BE2C (cell line): ENCODE measurements at regions not wholly inside any gene's neighbourhood (a gene's known extent, or its start where the extent isn't known, plus 50 kb on each side); places are given as distances from the start of the nearest gene placed in this dataset.
A peak's percentile ranks its signal among the peaks of the same experiment; 100 is the strongest.

Experiments
- DNase-seq: peaks from one replicate; pipeline ENCODE4 v3.0.0-alpha.2; 2020
- H3K27me3 ChIP-seq: fragments of 250-450 bp; sonication (Bioruptor Pico); 2 replicates; pipeline ENCODE4 v1.5.1; 2020; ENCODE audit warnings: mild to moderate bottlenecking
- H3K36me3 ChIP-seq: fragments of 250-450 bp; sonication (Bioruptor Pico); 2 replicates; pipeline ENCODE4 v1.5.1; 2020; ENCODE audit warnings: mild to moderate bottlenecking
- H3K4me1 ChIP-seq: fragments of 250-450 bp; sonication (Bioruptor Pico); 2 replicates; pipeline ENCODE4 v1.5.1; 2020
- H3K4me3 ChIP-seq: 2 replicates; pipeline ENCODE4 v1.5.1; 2011; ENCODE audit warnings: low read depth, low read length
- H3K9me3 ChIP-seq: fragments of 250-450 bp; sonication (Bioruptor Pico); 2 replicates; pipeline ENCODE4 v1.5.1; 2020
- CTCF ChIP-seq: IDR thresholded peaks from 2 replicates; pipeline ENCODE4 v1.5.1; 2012; ENCODE audit warnings: mild to moderate bottlenecking, low read depth, low read length

- no peaks in the 10 kb centered on the region for H3K27me3 ChIP-seq
- no peak for TF ChIP-seq CTCF
- no peak for DNase-seq
- no peaks in the 10 kb centered on the region for H3K36me3 ChIP-seq
- no peak overlapping the region for H3K4me3 ChIP-seq
- no peaks in the 10 kb centered on the region for H3K9me3 ChIP-seq
- H3K4me1 ChIP-seq, result no peaks in the 10 kb centered on the region
Observed at GRCh38 chr12:90883456-90883855, 71.5 kb downstream of the CCER1 start.

- no peaks in the 10 kb centered on the region for H3K27me3 ChIP-seq
- no peak for TF ChIP-seq CTCF
- H3K4me1 ChIP-seq, result no peaks in the 10 kb centered on the region
- DNase-seq, result no peak
- H3K36me3 ChIP-seq, result no peaks in the 10 kb centered on the region
- no peaks in the 10 kb centered on the region for H3K9me3 ChIP-seq
- no peak overlapping the region for H3K4me3 ChIP-seq
Observed at GRCh38 chr12:90871726-90872096, 83.3 kb downstream of the CCER1 start.

GRCh38 chr12:90870971-90871725, 83.8 kb downstream of the CCER1 start:
- DNase-seq, result no peak
- Histone ChIP-seq H3K27me3 (no peaks in the 10 kb centered on the region), H3K9me3 (no peaks in the 10 kb centered on the region), H3K4me1 (no peaks in the 10 kb centered on the region), H3K36me3 (no peaks in the 10 kb centered on the region), H3K4me3 (no peak overlapping the region)
- no peak for TF ChIP-seq CTCF

- TF ChIP-seq CTCF, result no peak
- no peak for DNase-seq
- Histone ChIP-seq H3K4me1 (no peaks in the 10 kb centered on the region), H3K36me3 (no peaks in the 10 kb centered on the region), H3K9me3 (no peaks in the 10 kb centered on the region), H3K4me3 (no peak overlapping the region), H3K27me3 (no peaks in the 10 kb centered on the region)
Observed at GRCh38 chr12:90868626-90869025, 86.3 kb downstream of the CCER1 start.

- DNase-seq, result no peak
- no peaks in the 10 kb centered on the region for H3K9me3 ChIP-seq
- no peaks in the 10 kb centered on the region for H3K27me3 ChIP-seq
- no peak for TF ChIP-seq CTCF
- no peaks in the 10 kb centered on the region for H3K4me1 ChIP-seq
- H3K4me3 ChIP-seq, result no peak overlapping the region
- H3K36me3 ChIP-seq, result no peaks in the 10 kb centered on the region
Observed at GRCh38 chr12:90859591-90859990, 95.4 kb downstream of the CCER1 start.

GRCh38 chr12:90858252-90858651, 96.7 kb downstream of the CCER1 start:
- Histone ChIP-seq H3K4me1 (no peaks in the 10 kb centered on the region), H3K27me3 (no peaks in the 10 kb centered on the region), H3K36me3 (no peaks in the 10 kb centered on the region), H3K9me3 (no peaks in the 10 kb centered on the region), H3K4me3 (no peak overlapping the region)
- TF ChIP-seq CTCF, result no peak
- peak; percentile 73 for DNase-seq
